Pancreas (tissue), 10 donors: ENCODE measurements at regions not wholly inside any gene's neighbourhood (a gene's known extent, or its start where the extent isn't known, plus 50 kb on each side); places are given as distances from the start of the nearest gene placed in this dataset.

Experiments
- ATAC-seq, 4 donors: fragments of 200-7000 bp; cut with Tn5 transposase; one replicate each; pipeline versions ENCODE4 v1.8.0 to v1.9.1; 2020; ENCODE audit warnings: mild to moderate bottlenecking in 4 of 4, moderate library complexity in 4 of 4
- DNase-seq, 6 donors: peaks; one replicate each; pipeline ENCODE4 v3.0.0-alpha.2; 2020
- FAIRE-seq: peaks from 2 replicates; lab custom pipeline; 2012; peaks lifted over from hg19 to GRCh38; lab: Jason Lieb, UNC
- H3K27ac ChIP-seq, 4 donors: fragments of 200-600 bp; sonication (generic); 1 replicate in 3 of 4; 2 replicates in 1 of 4; pipeline versions ENCODE4 v1.5.0 to v1.8.0; 2020
- H3K27me3 ChIP-seq, 4 donors: fragments of 200-600 bp; one replicate each; pipeline ENCODE4 v1.8.0; 2021
- H3K36me3 ChIP-seq, 3 donors: fragments of 200-600 bp; sonication (generic) in 1 of 3; one replicate each; pipeline versions ENCODE4 v1.5.0 to v1.8.0; 2020 to 2021
- H3K4me1 ChIP-seq, 3 donors: fragments of 200-600 bp; one replicate each; pipeline ENCODE4 v1.8.0; 2021
- H3K4me3 ChIP-seq, 4 donors: fragments of 200-600 bp; sonication (generic) in 2 of 4; one replicate each; pipeline versions ENCODE4 v1.5.0 to v1.8.0; 2020 to 2021
- H3K9me3 ChIP-seq, 4 donors: fragments of 200-600 bp; one replicate each; pipeline ENCODE4 v1.8.0; 2021
- CTCF ChIP-seq, 4 donors: fragments of 200-600 bp; sonication (generic) in 3 of 4; IDR thresholded peaks; one replicate each; pipeline versions ENCODE4 v1.5.0 to v1.8.0; 2021; ENCODE audit warnings: antibody characterized with exemption in 4 of 4
- WGBS, 2 donors: extraction: QIAGEN DNeasy Blood & Tissue Kit; methylation state at CpG; one replicate each; pipeline ENCODE4 v1.1.7; 2013; 5-methylcytosine and 5-hydroxymethylcytosine counted together
- intact Hi-C, 3 donors: fragments of 100-400 bp; cut with DNase I; formaldehyde crosslinking; loops; one replicate each; pipeline versions ENCODE4 v1.11.1 to v1.14.2; 2022
- donor health status: healthy with polysubstance abuse.
- donor health status: DM: no; HTN: no; CAD: no; lungs with moderate emphysema.
- donor health status: DM: no; HTN: no; CAD: no.
- donor health status: control.
- donor health status: control.
- donor health status: Bipolar disorder and iron deficiency.
- donor health status: DM: yes; HTN: yes; CAD: no.
- donor health status: DM: no; HTN: no; CAD: no.
- donor health status: DM: no; HTN: no; CAD: no.
- donor health status: DM: yes; HTN: yes; CAD: no.

- intact Hi-C loops = no loop called here
- 56 to 67% methylated on average over 7 of the region's 7 CpGs for WGBS, 2 donors
- ATAC-seq (no peak), FAIRE-seq (no peak), DNase-seq (no peak)
- H3K4me1 ChIP-seq = no peaks in the 10 kb centered on the region
- no peak overlapping the region for H3K4me3 ChIP-seq
- H3K27ac ChIP-seq = no peak overlapping the region
- H3K27me3 ChIP-seq = no peaks in the 10 kb centered on the region
- TF ChIP-seq CTCF (IDR thresholded peaks at IDR 0.05) = no peak
- no peaks in the 10 kb centered on the region for H3K9me3 ChIP-seq
- no peaks in the 10 kb centered on the region for H3K36me3 ChIP-seq
Measured at GRCh38 chr21:18524097-18524880, 120.7 kb upstream of the TMPRSS15 start.

DNA sequence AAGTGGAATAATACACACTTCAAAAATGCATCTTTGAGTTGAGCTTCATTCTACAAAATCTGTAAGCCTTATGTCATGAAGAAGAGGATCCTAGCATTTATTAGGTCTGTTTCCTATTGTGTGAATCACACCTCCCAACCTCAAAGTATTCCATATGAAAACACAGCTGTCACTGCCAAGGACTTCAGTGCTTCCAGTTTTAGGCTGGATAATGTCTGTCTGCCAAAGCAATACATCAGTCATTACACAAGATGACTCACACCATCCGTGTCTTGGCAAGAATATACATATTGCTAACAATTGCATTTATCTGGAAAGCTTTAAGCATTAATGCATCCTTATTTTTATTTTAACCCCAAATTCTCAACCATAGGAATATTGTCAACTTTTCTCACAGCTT is 125.7 kb upstream of the TMPRSS15 start:
- no peak overlapping the region for H3K27ac ChIP-seq
- no peak overlapping the region for H3K4me3 ChIP-seq
- H3K4me1 ChIP-seq = no peaks in the 10 kb centered on the region
- WGBS, 2 donors = 9 to 11% methylated on average over 1 of the region's 1 CpG
- FAIRE-seq (no peak), DNase-seq (no peak), ATAC-seq (no peak)
- no peak for TF ChIP-seq CTCF (IDR thresholded peaks at IDR 0.05)
- H3K9me3 ChIP-seq = no peaks in the 10 kb centered on the region
- H3K36me3 ChIP-seq = no peaks in the 10 kb centered on the region
- no peaks in the 10 kb centered on the region for H3K27me3 ChIP-seq
- intact Hi-C loops = no loop called here

DNA sequence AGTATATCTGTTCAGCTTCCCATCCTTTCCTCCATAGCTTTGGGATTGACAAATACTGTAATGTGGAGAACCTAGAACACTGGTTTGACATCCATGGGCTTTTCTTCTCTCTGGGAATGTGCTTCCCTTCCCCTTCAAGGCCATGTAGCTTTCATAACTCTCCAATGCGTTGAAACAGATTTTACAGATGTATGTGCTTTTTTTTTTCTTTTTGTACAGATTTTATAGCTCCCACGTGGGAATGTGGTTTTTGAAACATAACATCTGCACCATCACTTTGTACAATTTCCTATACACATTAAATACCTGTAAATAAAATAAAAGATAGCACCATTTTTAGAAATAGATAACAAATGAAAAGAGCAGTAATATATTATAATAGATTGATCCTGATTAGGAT is 138.5 kb upstream of the TMPRSS15 start:
- no peak overlapping the region for H3K27ac ChIP-seq
- intact Hi-C loops = no loop called here
- no peak for TF ChIP-seq CTCF (IDR thresholded peaks at IDR 0.05)
- ATAC-seq (no peak), DNase-seq (no peak), FAIRE-seq (no peak)
- no peak overlapping the region for H3K4me3 ChIP-seq
- no peaks in the 10 kb centered on the region for H3K9me3 ChIP-seq
- WGBS, 2 donors = 36 to 58% methylated on average over 2 of the region's 2 CpGs
- no peaks in the 10 kb centered on the region for H3K27me3 ChIP-seq
- no peaks in the 10 kb centered on the region for H3K4me1 ChIP-seq
- H3K36me3 ChIP-seq = no peaks in the 10 kb centered on the region

GRCh38 chr21:18545908-18546307 is 142.3 kb upstream of the TMPRSS15 start:
- FAIRE-seq = no peak
- Histone ChIP-seq H3K9me3 (no peaks in the 10 kb centered on the region), H3K4me3 (no peak overlapping the region), H3K36me3 (no peaks in the 10 kb centered on the region), H3K4me1 (no peaks in the 10 kb centered on the region), H3K27ac (no peak overlapping the region), H3K27me3 (no peaks in the 10 kb centered on the region)
- WGBS, 2 donors = 69 to 70% methylated on average over 1 of the region's 1 CpG
- no peak for ATAC-seq
- DNase-seq = no peak
- intact Hi-C loops = no loop called here
- TF ChIP-seq CTCF (IDR thresholded peaks at IDR 0.05) = no peak

DNA sequence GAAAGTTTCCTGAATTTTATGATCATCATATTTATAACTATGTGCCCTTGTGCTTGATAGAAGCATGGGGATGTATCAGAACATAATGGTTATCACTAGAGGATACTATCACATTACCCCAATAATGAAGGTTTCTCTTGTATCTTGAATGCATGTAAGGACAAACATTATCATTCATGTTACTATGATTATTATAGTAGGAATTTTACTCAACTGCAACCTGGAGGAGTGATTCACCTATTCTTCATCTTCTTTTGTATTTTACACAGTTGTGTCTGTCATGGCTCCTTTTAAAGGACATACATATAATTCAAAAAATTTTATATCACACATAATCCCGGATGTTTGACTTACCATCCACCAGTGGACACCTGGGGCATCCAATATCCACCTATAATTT is 143.8 kb upstream of the TMPRSS15 start:
- no peak for DNase-seq
- Histone ChIP-seq H3K4me1 (no peaks in the 10 kb centered on the region), H3K27ac (no peak overlapping the region), H3K9me3 (no peaks in the 10 kb centered on the region), H3K36me3 (no peaks in the 10 kb centered on the region), H3K27me3 (no peaks in the 10 kb centered on the region), H3K4me3 (no peak overlapping the region)
- 41 to 51% methylated on average over 1 of the region's 1 CpG for WGBS, 2 donors
- intact Hi-C loops = no loop called here
- no peak for FAIRE-seq
- ATAC-seq = no peak
- no peak for TF ChIP-seq CTCF (IDR thresholded peaks at IDR 0.05)
